ENCODE measurements at regions not wholly inside any gene's neighbourhood (a gene's known extent, or its start where the extent isn't known, plus 50 kb on each side); places are given as distances from the start of the nearest gene placed in this dataset.

DNA sequence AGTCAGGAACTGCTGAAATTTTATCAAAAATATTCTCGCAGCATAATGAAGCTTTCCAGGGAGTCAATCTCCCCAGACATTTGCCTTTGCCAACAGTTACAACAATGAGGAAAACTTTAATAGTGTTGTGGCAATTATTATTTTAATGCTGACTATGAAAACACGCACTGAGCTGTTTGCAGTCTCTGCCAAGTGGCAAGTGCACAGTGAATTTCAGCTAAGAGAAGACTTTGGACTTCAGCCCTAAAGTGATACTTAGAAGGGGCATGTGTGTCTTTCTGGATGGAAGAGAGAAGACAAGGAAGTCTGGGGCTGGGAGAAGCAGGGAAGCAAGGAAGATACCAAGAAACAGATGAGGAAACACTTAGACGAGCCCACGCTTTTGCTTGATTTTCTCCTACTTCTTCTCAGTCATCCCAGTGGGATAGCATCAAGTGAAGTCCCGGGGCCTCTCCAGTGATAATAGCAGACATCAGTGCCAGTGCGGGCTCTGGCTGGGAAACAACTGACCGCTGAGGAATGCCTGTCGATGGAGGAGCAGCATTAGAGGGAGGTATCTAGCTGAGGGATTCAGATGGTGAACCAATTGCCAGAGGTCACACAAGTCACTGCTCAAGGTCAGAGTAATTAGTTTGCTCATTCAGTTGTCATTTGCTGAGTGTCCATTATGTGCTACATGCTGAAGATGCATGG is 196.3 kb downstream of the TTLL7 start (continued):
- no peak for TF ChIP-seq EZH2 (IDR thresholded peaks at IDR 0.05; ENCODE audit: borderline replicate concordance, control insufficient read depth, low read depth, low read length)
- TF ChIP-seq, protein P1, sequence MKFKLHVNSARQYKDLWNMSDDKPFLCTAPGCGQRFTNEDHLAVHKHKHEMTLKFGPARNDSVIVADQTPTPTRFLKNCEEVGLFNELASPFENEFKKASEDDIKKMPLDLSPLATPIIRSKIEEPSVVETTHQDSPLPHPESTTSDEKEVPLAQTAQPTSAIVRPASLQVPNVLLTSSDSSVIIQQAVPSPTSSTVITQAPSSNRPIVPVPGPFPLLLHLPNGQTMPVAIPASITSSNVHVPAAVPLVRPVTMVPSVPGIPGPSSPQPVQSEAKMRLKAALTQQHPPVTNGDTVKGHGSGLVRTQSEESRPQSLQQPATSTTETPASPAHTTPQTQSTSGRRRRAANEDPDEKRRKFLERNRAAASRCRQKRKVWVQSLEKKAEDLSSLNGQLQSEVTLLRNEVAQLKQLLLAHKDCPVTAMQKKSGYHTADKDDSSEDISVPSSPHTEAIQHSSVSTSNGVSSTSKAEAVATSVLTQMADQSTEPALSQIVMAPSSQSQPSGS (IDR thresholded peaks at IDR 0.05; ENCODE audit: low read length), result no peak
- TF ChIP-seq BRCA1 (IDR thresholded peaks at IDR 0.05; ENCODE audit: low read depth, low read length), result no peak
- TF ChIP-seq, protein P2, sequence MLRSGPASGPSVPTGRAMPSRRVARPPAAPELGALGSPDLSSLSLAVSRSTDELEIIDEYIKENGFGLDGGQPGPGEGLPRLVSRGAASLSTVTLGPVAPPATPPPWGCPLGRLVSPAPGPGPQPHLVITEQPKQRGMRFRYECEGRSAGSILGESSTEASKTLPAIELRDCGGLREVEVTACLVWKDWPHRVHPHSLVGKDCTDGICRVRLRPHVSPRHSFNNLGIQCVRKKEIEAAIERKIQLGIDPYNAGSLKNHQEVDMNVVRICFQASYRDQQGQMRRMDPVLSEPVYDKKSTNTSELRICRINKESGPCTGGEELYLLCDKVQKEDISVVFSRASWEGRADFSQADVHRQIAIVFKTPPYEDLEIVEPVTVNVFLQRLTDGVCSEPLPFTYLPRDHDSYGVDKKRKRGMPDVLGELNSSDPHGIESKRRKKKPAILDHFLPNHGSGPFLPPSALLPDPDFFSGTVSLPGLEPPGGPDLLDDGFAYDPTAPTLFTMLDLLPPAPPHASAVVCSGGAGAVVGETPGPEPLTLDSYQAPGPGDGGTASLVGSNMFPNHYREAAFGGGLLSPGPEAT (IDR thresholded peaks at IDR 0.05; ENCODE audit: low read depth), result no peak
- no peak for TF ChIP-seq MTA3 (IDR thresholded peaks at IDR 0.05; ENCODE audit: borderline replicate concordance, low read length)
- TF ChIP-seq POU2F2 (IDR thresholded peaks at IDR 0.05; ENCODE audit: borderline replicate concordance, low read depth, low read length), result no peak
- TF ChIP-seq GABPA (IDR thresholded peaks at IDR 0.05; ENCODE audit: low read depth), result no peak

DNA sequence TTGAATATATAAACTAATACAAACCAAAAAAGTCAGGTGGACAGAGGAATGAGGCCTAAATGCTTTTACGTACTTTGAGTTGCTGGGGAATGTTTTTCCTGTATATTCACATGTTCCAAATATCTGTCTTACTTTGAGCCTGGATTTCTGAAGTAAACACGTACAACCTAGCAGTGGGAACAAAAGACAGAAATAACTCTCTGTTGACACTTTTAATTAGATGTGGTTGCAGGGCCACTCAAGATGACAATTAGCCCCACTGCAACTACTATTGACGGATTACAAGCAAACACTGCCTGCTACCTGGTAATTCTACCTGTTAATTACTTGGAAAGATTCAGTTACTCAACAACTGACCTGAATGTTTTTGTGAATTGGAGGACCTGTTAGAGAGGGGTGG is 196.9 kb downstream of the TTLL7 start:
- H3K36me3 ChIP-seq (ENCODE audit: control insufficient read depth in 2 of 2, insufficient read depth in 2 of 2, low read length in 1 of 2), result no peaks in the 10 kb centered on the region
- H3K9me3 ChIP-seq (replicated peaks; ENCODE audit: control insufficient read depth, insufficient read depth, low read length), result no peaks in the 10 kb centered on the region
- H2AFZ ChIP-seq (ENCODE audit: control insufficient read depth, low read depth, low read length), result no peak overlapping the region
- no peak overlapping the region for H3K4me3 ChIP-seq
- SMC1A ChIA-PET (ENCODE audit: uncharacterized antibody, unreplicated experiment), result no interaction called here
- no peaks in the 10 kb centered on the region for H3K27me3 ChIP-seq (replicated peaks in 1 of 2; ENCODE audit: control insufficient read depth in 2 of 2, insufficient read depth in 2 of 2, low read length in 1 of 2)
- 19% methylated on average over 3 of the region's 3 CpGs for WGBS (ENCODE audit: insufficient coverage, insufficient replicate concordance, low lambda C conversion rate, missing lambda C conversion rate)
- in situ Hi-C loops (cut with MboI), result no loop called here
- no peak for TF ChIP-seq YY1 (IDR thresholded peaks at IDR 0.05; ENCODE audit: low read depth, low read length)
- no peak for TF ChIP-seq TAF1 (IDR thresholded peaks at IDR 0.05; ENCODE audit: borderline replicate concordance, low read depth, low read length)
- FAIRE-seq (no peak), ATAC-seq (no peak), DNase-seq (ENCODE audit: low read depth, low spot score) (no peak)
- no peaks in the 10 kb centered on the region for H3K79me2 ChIP-seq (ENCODE audit: control insufficient read depth, insufficient read depth, low read length)
- CTCF ChIA-PET, result no interaction called here
- POLR2A ChIA-PET, result no interaction called here
- no peak overlapping the region for H3K27ac ChIP-seq (ENCODE audit: control insufficient read depth, insufficient read depth)
- no peak overlapping the region for H3K4me2 ChIP-seq (ENCODE audit: control insufficient read depth, insufficient read depth)
- RAD21 ChIA-PET (ENCODE audit: unreplicated experiment), result no interaction called here
- no peaks in the 10 kb centered on the region for H3K4me1 ChIP-seq (ENCODE audit: control insufficient read depth, insufficient read depth, low read length)
- intact Hi-C loops (cut with micrococcal nuclease; ENCODE audit: unreplicated experiment), result no loop called here
- H4K20me1 ChIP-seq (ENCODE audit: control insufficient read depth, insufficient read depth), result no peaks in the 10 kb centered on the region
- no TSS peak for BruUV-seq (replicated peaks)
- no peak overlapping the region for H3K9ac ChIP-seq (ENCODE audit: control insufficient read depth, insufficient read depth, low read length)
